Activated CD4-positive, CD25-positive, alpha-beta regulatory T cell treated with anti-CD3 and anti-CD28 coated beads, Interleukin-2, amount 50 U/mL, for 16 hours (primary cell): ENCODE measurements at regions not wholly inside any gene's neighbourhood (a gene's known extent, or its start where the extent isn't known, plus 50 kb on each side); places are given as distances from the start of the nearest gene placed in this dataset.

Experiments
- DNase-seq: peaks from one replicate; pipeline ENCODE4 v3.0.0-alpha.2; 2020; ENCODE audit warnings: low read depth, low spot score

GRCh38 chr16:6427621-6428020 lies 905.0 kb upstream of the RBFOX1 start:
- no peak for DNase-seq

GRCh38 chr16:6407596-6407995 lies 925.0 kb upstream of the RBFOX1 start:
- DNase-seq = no peak

- DNase-seq = no peak
These were observed 926.6 kb upstream of the RBFOX1 start for GRCh38 chr16:6406028-6406427.

GRCh38 chr16:6382924-6383459 lies 949.7 kb upstream of the RBFOX1 start:
- no peak for DNase-seq

GRCh38 chr16:6381896-6382295 lies 950.7 kb upstream of the RBFOX1 start:
- DNase-seq = no peak

- no peak for DNase-seq
These were observed 954.7 kb upstream of the RBFOX1 start for GRCh38 chr16:6377956-6378355.

GRCh38 chr16:6375465-6376075 lies 957.1 kb upstream of the RBFOX1 start:
- DNase-seq = no peak

- no peak for DNase-seq
These were observed 957.8 kb upstream of the RBFOX1 start for GRCh38 chr16:6374821-6375220.

GRCh38 chr16:6364846-6365245 lies 967.8 kb upstream of the RBFOX1 start:
- DNase-seq = no peak

GRCh38 chr16:6363896-6364607 lies 968.6 kb upstream of the RBFOX1 start:
- DNase-seq = no peak

GRCh38 chr16:6363396-6363795 lies 969.2 kb upstream of the RBFOX1 start:
- DNase-seq = no peak

GRCh38 chr16:6362321-6362720 lies 970.3 kb upstream of the RBFOX1 start:
- DNase-seq = no peak

GRCh38 chr16:6360641-6361040 lies 972.0 kb upstream of the RBFOX1 start:
- no peak for DNase-seq

GRCh38 chr16:6356911-6357310 lies 975.7 kb upstream of the RBFOX1 start:
- no peak for DNase-seq

- DNase-seq = no peak
These were observed 982.9 kb upstream of the RBFOX1 start for GRCh38 chr16:6349725-6350124.

- DNase-seq = no peak
These were observed 987.6 kb upstream of the RBFOX1 start for GRCh38 chr16:6345090-6345489.

GRCh38 chr16:6343157-6343556 lies 989.5 kb upstream of the RBFOX1 start:
- no peak for DNase-seq

GRCh38 chr16:6341981-6342380 lies 990.7 kb upstream of the RBFOX1 start:
- DNase-seq = no peak

GRCh38 chr16:6335072-6335471 lies 997.6 kb upstream of the RBFOX1 start:
- no peak for DNase-seq

- DNase-seq = no peak
These were observed 1000.9 kb upstream of the RBFOX1 start for GRCh38 chr16:6331770-6332169.

- no peak for DNase-seq
These were observed 1014.7 kb upstream of the RBFOX1 start for GRCh38 chr16:6317934-6318333.

GRCh38 chr16:6309271-6309670 lies 1023.4 kb upstream of the RBFOX1 start:
- no peak for DNase-seq

- DNase-seq = no peak
These were observed 1024.5 kb upstream of the RBFOX1 start for GRCh38 chr16:6308176-6308575.
